AG04450 (cell line): ENCODE measurements at regions not wholly inside any gene's neighbourhood (a gene's known extent, or its start where the extent isn't known, plus 50 kb on each side); places are given as distances from the start of the nearest gene placed in this dataset.
"Not testable (repeated sequence)": the region's sequence is repeated elsewhere in the genome, so short reads cannot be mapped to it uniquely, and the experiment has no call there.

Experiments
- CTCF ChIA-PET: fragments of 300-600, 350-600 bp; formaldehyde crosslinking; extraction: SDS; loops from one replicate; lab custom pipeline; 2022; ENCODE audit warnings: antibody characterized with exemption, inconsistent platforms; lab: Charles Lee
- POLR2A ChIA-PET: fragments of 350-600 bp; formaldehyde crosslinking; extraction: SDS; loops from one replicate; lab custom pipeline; 2021; ENCODE audit warnings: antibody characterized with exemption, inconsistent platforms; lab: Yijun Ruan, JAX
- DNase-seq: peaks from one replicate; pipeline ENCODE4 v3.0.0-alpha.2; 2011; ENCODE audit warnings: low read depth, low spot score
- H3K27ac ChIP-seq: one replicate; pipeline ENCODE4 v1.5.1; 2012; ENCODE audit warnings: low read depth, low read length, control low read depth
- H3K27me3 ChIP-seq: one replicate; pipeline ENCODE4 v1.6.0; 2012; ENCODE audit warnings: low read length; ENCODE audit not compliant: control insufficient read depth, insufficient read depth
- H3K4me3 ChIP-seq: 2 replicates; pipeline ENCODE4 v1.5.1; 2011; ENCODE audit warnings: mild to moderate bottlenecking, low read depth, low read length, control low read depth
- H3K9me3 ChIP-seq: 2 replicates; pipeline ENCODE4 v1.5.1; 2012; ENCODE audit warnings: low read length; ENCODE audit not compliant: control insufficient read depth, insufficient read depth
- TF ChIP-seq, protein P1 (sequence below): IDR thresholded peaks from 2 replicates; pipeline ENCODE4 v1.5.1; 2011; ENCODE audit warnings: low read depth, low read length, control low read depth, inconsistent platforms

DNA sequence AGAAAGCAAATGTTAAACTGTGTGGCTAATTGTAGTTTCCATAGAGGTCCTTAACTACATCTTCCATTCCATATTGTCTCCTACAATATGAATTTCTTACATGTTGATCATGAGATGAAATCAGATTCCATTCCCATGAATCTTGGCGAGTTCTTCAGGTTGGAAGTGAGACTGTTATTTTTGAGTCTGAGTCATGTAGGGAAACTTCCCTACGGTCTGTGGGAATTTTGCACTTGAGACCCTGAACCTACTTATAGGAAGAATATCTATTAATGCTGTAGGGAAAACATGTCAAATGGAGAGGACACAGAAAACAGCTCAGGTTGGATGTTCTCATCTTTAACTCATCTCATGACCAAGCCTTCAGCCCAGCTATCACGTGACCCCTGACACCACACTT lies 1226.0 kb downstream of the CDY2B start:
- ChIA-PET CTCF (no interaction called here), POLR2A (no interaction called here)
- Histone ChIP-seq H3K27ac (no peak overlapping the region), H3K4me3 (no peak overlapping the region), H3K27me3 (no peaks in the 10 kb centered on the region), H3K9me3 (no peaks in the 10 kb centered on the region; the same call in 1 of the 2 replicates)
- DNase-seq, result no peak
- TF ChIP-seq, protein P1, sequence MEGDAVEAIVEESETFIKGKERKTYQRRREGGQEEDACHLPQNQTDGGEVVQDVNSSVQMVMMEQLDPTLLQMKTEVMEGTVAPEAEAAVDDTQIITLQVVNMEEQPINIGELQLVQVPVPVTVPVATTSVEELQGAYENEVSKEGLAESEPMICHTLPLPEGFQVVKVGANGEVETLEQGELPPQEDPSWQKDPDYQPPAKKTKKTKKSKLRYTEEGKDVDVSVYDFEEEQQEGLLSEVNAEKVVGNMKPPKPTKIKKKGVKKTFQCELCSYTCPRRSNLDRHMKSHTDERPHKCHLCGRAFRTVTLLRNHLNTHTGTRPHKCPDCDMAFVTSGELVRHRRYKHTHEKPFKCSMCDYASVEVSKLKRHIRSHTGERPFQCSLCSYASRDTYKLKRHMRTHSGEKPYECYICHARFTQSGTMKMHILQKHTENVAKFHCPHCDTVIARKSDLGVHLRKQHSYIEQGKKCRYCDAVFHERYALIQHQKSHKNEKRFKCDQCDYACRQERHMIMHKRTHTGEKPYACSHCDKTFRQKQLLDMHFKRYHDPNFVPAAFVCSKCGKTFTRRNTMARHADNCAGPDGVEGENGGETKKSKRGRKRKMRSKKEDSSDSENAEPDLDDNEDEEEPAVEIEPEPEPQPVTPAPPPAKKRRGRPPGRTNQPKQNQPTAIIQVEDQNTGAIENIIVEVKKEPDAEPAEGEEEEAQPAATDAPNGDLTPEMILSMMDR, result no peak

DNA sequence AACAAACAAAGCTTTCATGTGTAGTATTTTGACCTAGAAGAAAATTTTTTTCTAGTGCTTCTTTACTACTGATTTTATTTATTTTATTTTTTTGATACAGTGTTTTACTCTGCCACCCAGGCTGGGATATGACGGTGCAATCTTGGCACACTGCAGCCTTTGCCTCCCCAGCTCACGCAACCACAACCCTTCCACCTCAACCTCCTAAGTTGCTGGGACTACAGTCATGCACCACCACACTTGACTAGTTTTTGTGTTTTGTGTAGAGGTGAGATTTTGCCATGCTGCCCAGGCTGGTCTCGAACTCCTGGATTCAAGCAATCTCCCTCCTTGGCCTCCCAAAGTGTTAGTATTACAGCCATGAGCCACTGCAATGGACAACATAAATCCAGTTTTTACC lies 1234.0 kb downstream of the CDY2B start:
- no peak overlapping the region for H3K27ac ChIP-seq
- H3K27me3 ChIP-seq, result no peaks in the 10 kb centered on the region
- TF ChIP-seq, protein P1, result no peak
- ChIA-PET CTCF (no interaction called here), POLR2A (no interaction called here)
- H3K9me3 ChIP-seq, result peaks cover 6% of the 10 kb centered on the region; the same call in 1 of the 2 replicates
- no peak overlapping the region for H3K4me3 ChIP-seq
- DNase-seq, result no peak

DNA sequence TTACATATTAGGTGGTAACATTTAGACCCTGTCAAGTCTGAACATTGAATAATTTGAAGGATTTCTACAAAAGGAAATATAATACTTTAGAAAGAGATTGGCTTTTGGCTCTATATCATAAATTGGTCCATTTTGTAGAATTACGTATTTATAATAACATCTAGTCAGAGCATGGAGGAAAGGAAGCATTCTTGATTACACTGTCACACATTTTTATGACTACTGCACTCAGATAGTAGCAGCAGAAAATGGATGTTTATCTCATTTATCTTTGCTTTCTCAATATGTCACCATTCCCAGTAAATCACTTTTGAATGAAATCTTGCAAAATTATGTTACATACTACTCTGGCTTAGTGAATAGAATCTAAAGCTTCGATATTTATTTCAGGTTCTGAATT lies 1234.6 kb downstream of the CDY2B start:
- no peak for DNase-seq
- Histone ChIP-seq H3K9me3 (peaks cover 6% of the 10 kb centered on the region; the same call in 1 of the 2 replicates), H3K27ac (no peak overlapping the region), H3K4me3 (no peak overlapping the region), H3K27me3 (no peaks in the 10 kb centered on the region)
- POLR2A ChIA-PET, result no interaction called here
- CTCF ChIA-PET, result no interaction called here
- TF ChIP-seq, protein P1, result no peak

DNA sequence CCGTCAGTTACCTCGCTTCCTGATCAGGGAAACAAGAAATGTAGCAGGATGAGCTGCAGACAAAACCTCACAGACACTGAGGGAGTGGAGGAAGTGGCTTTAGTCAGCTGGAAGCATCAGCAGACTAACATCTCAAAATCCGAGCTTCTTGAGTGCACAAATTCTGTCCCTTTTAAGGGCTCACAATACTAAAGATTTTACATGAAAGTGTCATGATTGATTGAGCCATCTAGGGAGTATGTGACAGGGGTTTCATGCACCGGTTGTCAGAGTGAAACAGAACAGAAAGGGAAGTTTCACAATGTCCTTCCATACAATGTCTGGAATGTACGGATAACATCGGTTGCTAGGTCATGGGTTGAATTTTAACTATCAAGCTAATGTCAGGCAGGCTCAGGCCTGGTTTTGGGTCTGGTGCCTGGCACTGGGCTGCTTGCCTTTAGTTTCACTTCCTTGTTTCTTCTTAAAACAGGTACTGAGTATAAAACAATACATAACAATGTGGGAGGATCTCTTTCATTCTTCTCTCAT lies 1235.7 kb downstream of the CDY2B start:
- ChIA-PET POLR2A (no interaction called here), CTCF (no interaction called here)
- H3K27me3 ChIP-seq, result no peaks in the 10 kb centered on the region
- H3K27ac ChIP-seq, result no peak overlapping the region
- TF ChIP-seq, protein P1, result no peak
- H3K9me3 ChIP-seq, result peaks cover 6% of the 10 kb centered on the region; the same call in 1 of the 2 replicates
- H3K4me3 ChIP-seq, result no peak overlapping the region
- DNase-seq, result no peak

DNA sequence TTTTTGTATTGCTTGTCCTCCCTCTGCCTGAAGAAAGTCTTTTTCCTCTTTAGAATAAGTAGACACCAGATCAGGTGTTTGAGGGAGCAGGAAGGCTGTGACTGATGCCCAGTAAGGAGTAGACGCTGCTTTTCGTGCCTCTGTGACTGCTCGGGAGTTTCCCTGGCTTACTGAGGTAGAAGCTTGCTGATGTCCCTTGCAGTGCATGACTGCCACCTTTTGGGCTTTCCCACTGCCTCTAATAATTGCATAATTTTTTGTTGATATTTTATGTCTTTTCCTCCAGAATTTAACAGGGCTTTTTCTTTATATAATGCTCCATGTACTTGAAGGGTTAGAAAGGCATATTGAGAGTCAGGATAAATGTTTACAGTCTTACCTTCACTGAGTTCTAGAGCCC lies 1240.2 kb downstream of the CDY2B start:
- TF ChIP-seq, protein P1, result no peak
- CTCF ChIA-PET, result no interaction called here
- peaks cover 6% of the 10 kb centered on the region for H3K9me3 ChIP-seq
- DNase-seq, result no peak
- H3K27ac ChIP-seq, result no peak overlapping the region
- no peak overlapping the region for H3K4me3 ChIP-seq
- no peaks in the 10 kb centered on the region for H3K27me3 ChIP-seq
- POLR2A ChIA-PET, result no interaction called here

DNA sequence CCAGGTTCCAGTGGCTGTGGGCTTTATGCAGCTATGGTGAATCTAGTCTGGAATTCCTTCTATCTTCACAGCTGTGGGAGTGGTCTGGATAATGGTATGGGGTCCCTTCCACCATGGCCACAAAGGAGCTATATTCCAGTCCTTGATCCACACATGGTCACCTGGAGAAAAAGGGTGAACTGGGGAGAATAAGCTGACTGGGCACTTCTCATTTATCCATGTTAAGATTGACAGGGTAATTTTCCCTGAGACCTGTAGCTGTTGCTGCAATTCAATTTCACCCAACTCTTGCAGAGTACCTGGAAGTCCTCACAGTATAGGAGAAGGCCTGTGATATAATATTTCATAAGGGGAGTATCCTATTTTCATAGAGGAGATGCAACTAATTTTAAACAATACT lies 1241.3 kb downstream of the CDY2B start:
- POLR2A ChIA-PET, H3K9me3 ChIP-seq, CTCF ChIA-PET, H3K4me3 ChIP-seq, DNase-seq, H3K27ac ChIP-seq, H3K27me3 ChIP-seq: not testable (repeated sequence)
